GM13977 (cell line): ENCODE measurements at regions not wholly inside any gene's neighbourhood (a gene's known extent, or its start where the extent isn't known, plus 50 kb on each side); places are given as distances from the start of the nearest gene placed in this dataset.

ENCODE experiments used
- DNase-seq: peaks from one replicate; pipeline ENCODE4 v3.0.0; 2012; ENCODE audit warnings: low spot score
- in situ Hi-C: fragments of 300-500 bp; cut with MboI; formaldehyde crosslinking; loops from one replicate; pipeline ENCODE4 v1.12.0; 2022; ENCODE audit warnings: low sequenced_read_pairs, low pct_unique_long_range_greater_than_20kb, mixed read lengths, inconsistent platforms; ENCODE audit not compliant: unreplicated experiment
- TF ChIP-seq, protein P1 (sequence below): IDR thresholded peaks from 2 replicates; pipeline ENCODE4 v1.5.1; 2012; ENCODE audit warnings: mild to moderate bottlenecking, control low read depth; ENCODE audit not compliant: insufficient read depth; ENCODE audit errors: extremely low read depth, missing control alignments

DNA sequence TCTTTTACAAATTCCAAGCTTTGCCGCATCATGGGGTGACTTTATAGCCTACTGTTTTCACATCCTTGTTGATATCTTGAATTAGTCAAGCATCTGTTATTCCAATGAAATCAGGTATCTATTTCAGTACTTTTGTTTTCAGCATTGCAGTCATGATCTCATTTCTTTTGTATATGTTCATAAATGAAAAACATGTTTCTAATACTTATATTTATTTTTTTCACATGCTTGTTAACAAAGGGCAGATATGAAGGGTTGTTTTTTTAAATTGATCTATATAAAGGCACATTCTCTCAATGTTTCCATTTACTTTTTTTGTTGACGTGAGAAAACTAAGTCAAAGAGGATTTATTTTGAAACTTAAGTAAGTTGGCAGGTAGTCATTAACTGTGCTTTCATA is 964.8 kb downstream of the JRKL start:
- DNase-seq = no peak
- in situ Hi-C loops = no loop called here
- TF ChIP-seq, protein P1, sequence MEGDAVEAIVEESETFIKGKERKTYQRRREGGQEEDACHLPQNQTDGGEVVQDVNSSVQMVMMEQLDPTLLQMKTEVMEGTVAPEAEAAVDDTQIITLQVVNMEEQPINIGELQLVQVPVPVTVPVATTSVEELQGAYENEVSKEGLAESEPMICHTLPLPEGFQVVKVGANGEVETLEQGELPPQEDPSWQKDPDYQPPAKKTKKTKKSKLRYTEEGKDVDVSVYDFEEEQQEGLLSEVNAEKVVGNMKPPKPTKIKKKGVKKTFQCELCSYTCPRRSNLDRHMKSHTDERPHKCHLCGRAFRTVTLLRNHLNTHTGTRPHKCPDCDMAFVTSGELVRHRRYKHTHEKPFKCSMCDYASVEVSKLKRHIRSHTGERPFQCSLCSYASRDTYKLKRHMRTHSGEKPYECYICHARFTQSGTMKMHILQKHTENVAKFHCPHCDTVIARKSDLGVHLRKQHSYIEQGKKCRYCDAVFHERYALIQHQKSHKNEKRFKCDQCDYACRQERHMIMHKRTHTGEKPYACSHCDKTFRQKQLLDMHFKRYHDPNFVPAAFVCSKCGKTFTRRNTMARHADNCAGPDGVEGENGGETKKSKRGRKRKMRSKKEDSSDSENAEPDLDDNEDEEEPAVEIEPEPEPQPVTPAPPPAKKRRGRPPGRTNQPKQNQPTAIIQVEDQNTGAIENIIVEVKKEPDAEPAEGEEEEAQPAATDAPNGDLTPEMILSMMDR = no peak

DNA sequence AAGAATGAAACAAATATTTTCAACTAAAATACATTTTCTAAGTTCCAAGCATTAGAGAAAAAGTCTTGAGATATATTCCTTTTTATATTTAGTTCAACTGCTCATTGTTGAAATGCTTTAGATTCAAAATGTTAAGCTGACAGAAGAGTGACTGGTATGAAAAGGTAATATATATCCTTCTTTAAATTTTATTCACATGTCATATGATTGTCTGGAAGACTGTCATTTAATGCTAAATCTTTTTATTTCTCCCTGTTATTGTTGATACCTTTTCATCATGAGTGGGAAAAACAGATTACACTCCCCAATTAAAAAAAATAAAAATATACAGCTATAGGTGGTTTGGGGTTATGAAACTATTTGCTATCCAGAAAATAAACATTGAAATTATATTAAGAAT is 965.4 kb downstream of the JRKL start:
- TF ChIP-seq, protein P1 = no peak
- DNase-seq = no peak
- in situ Hi-C loops = no loop called here

DNA sequence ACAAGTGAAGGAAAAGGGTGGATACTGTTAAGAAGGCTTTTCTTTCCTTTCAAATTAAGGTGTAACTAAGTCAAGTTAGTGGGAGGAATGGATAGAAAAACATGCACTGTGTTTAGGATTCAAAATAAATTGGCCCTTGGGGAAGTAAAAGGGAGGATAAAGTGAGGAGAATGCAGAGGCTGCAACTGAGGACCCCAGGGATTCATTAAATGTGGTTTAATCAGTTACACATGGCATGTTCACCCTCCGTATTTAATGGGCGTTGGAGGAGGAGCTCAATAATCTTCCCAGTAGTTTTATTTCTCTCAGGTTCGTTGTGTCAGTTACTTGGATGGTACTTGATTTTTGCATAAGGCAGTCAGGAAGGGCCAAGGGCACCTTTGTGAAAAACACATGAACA is 966.3 kb downstream of the JRKL start:
- in situ Hi-C loops = no loop called here
- DNase-seq = no peak
- TF ChIP-seq, protein P1 = no peak

DNA sequence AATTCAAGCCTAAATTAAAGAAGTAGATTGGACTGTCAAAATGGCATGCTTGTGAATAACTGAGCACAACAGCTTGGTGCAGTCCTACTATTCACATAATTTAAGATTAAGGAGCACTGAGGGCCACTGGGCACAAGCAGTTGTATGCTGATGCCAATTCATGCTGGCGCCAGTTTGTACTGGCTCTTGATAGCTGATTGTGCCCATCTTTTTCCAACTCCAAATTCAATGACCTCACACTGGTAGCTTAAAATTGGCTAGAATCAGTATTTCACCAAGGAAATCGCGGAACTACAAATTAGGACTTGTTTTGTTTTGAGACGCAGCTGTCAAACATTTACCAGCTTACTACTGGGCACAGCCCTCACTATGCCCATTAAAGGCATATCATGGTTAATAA is 969.2 kb downstream of the JRKL start:
- no peak for DNase-seq
- in situ Hi-C loops = no loop called here
- TF ChIP-seq, protein P1 = no peak

DNA sequence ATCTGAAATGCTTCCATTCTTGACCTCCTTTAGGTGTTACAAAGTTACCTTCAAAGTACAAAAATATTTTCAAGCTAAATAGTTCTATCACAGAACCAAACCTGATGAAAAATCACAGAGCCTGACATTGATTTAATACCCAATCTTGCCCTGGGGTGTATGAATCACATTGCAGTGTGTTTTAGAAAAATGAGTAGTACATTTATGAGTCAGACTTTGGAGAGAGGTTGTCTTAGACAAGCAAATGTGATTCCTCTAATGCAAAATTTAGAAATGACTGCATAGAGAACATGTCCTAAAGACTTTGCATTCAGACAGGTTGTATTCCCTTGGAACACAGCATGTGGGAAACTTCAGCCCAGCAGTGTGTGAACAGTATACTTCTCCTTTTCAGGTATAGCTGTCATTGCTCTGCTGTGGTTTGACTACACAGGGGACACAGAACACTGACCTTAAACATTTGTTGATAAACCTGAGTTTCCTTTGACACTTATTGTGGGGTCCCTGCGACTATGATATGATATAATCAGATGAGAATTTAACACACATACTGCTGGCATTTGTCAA is 972.1 kb downstream of the JRKL start:
- TF ChIP-seq, protein P1 = no peak
- in situ Hi-C loops = no loop called here
- no peak for DNase-seq

DNA sequence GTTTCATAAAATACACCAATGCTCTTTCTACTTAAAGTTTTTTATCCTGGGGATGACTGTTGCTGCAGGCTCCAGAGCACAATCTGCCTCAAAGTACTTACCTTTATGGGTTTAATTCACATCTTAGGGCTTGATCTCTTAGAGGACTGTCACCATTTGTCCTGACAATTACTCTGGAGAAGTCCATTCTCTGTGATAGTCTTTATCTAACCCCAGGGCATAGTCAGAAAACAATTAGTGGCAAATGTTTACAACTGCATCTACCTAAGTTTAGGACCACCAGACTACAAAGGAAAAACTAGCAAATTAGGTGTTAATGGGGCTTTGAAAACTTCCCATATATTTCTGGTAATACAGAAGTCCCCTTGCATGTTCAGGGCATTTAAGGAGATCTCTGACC is 973.5 kb downstream of the JRKL start:
- no peak for DNase-seq
- TF ChIP-seq, protein P1 = no peak
- in situ Hi-C loops = no loop called here

DNA sequence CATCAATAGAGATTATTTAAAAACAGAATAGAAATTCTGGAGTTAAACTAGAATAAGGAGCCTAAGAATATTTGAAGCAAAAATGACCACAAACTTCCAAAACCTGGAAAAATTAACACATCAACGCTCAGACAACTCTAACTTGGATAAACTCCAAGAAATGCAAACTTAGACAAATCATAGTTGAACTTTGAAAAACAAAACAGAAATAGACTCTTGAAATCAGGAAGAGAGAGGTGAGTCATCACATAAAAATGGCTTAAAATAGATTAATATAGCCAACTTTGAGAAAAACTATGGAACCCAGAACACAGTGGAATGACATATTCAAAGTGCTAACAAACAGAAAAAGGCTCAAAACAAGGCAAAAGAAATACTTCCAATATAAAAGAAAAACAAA is 974.2 kb downstream of the JRKL start:
- in situ Hi-C loops = no loop called here

More for the DNA sequence above, 974.2 kb downstream of the JRKL start:
- DNase-seq = no peak
- TF ChIP-seq, protein P1 = no peak
